ENCODE measurements at regions not wholly inside any gene's neighbourhood (a gene's known extent, or its start where the extent isn't known, plus 50 kb on each side); places are given as distances from the start of the nearest gene placed in this dataset.
"Not testable (repeated sequence)": the region's sequence is repeated elsewhere in the genome, so short reads cannot be mapped to it uniquely, and the experiment has no call there.

- peak; percentile 35 for DNase-seq
These were observed 53.9 kb upstream of the RCE1 start for GRCh38 chr11:66789097-66789890.

- DNase-seq, result no peak
These were observed 55.1 kb upstream of the RCE1 start for GRCh38 chr11:66787934-66788758.

DNA sequence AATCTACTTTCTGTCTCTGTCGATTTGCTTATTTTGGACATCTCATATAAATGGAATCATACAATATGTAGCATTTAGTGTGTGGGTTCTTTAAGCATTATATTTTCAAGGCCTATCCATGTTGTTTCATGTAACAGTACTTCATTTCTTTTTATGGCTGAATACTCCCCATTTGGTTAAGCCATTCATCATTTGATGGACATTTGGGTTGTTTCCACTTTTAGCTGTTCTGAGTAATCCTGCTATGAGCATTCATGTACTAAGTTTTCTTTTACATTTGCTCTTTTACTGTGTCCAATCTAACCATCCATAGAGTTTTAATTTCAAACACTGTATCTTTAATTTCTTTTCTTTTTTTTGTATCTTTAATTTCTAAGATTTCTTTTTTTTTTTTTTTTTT is 55.6 kb upstream of the SPTBN2 start:
- DNase-seq, result no peak

- DNase-seq, result no peak
These were observed 53.7 kb upstream of the SPTBN2 start for GRCh38 chr11:66782726-66783125.

DNA sequence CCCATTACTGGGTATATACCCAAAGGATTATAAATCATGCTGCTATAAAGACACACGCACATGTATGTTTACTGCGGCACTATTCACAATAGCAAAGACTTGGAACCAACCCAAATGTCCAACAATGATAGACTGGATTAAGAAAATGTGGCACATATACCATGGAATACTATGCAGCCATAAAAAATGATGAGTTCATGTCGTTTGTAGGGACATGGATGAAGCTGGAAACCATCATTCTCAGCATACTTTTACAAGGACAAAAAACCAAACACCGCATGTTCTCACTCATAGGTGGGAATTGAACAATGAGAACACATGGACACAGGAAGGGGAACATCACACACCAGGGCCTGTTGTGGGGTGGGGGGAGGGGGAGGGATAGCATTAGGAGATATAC is 50.6 kb upstream of the SPTBN2 start:
- not testable (repeated sequence) for DNase-seq
